ENCODE measurements at regions not wholly inside any gene's neighbourhood (a gene's known extent, or its start where the extent isn't known, plus 50 kb on each side); places are given as distances from the start of the nearest gene placed in this dataset.
"Not testable (repeated sequence)": the region's sequence is repeated elsewhere in the genome, so short reads cannot be mapped to it uniquely, and the experiment has no call there.

GRCh38 chr4:123176605-123177004 is 220.0 kb upstream of the SPRY1 start:
- DNase-seq (ENCODE audit: low spot score): no peak
- no peaks in the 10 kb centered on the region for H3K36me3 ChIP-seq (ENCODE audit: insufficient read depth, low read length, poor library complexity, severe bottlenecking)
- TF ChIP-seq EZH2 (IDR thresholded peaks at IDR 0.05; ENCODE audit: borderline replicate concordance, low read depth, low read length, poor library complexity, severe bottlenecking) (no peak), CTCF (conservative IDR thresholded peaks at IDR 0.05; ENCODE audit: low read depth, low read length) (no peak)
- no TSS peak for BruUV-seq (replicated peaks)
- no peak overlapping the region for H3K27ac ChIP-seq (ENCODE audit: low read depth, low read length, poor library complexity, severe bottlenecking)
- H3K4me3 ChIP-seq (ENCODE audit: low read depth, low read length, poor library complexity, severe bottlenecking): no peak overlapping the region
- H3K9me3 ChIP-seq (ENCODE audit: low read depth, low read length, poor library complexity, severe bottlenecking): no peaks in the 10 kb centered on the region
- CTCF ChIA-PET: no interaction called here
- H3K27me3 ChIP-seq (replicated peaks; ENCODE audit: insufficient read depth, low read depth, low read length, poor library complexity): no peaks in the 10 kb centered on the region
- POLR2A ChIA-PET (ENCODE audit: low non-redundant PET): no interaction called here
- intact Hi-C loops (cut with micrococcal nuclease; ENCODE audit: unreplicated experiment): no loop called here
- peaks cover 3% of the 10 kb centered on the region for H3K4me1 ChIP-seq (ENCODE audit: insufficient read depth, low read length, poor library complexity, severe bottlenecking)

GRCh38 chr4:123182289-123182688 is 214.3 kb upstream of the SPRY1 start:
- TF ChIP-seq CTCF (conservative IDR thresholded peaks at IDR 0.05; ENCODE audit: low read depth, low read length) (no peak), EZH2 (IDR thresholded peaks at IDR 0.05; ENCODE audit: borderline replicate concordance, low read depth, low read length, poor library complexity, severe bottlenecking) (no peak)
- Histone ChIP-seq H3K27me3 (replicated peaks; ENCODE audit: insufficient read depth, low read depth, low read length, poor library complexity) (no peaks in the 10 kb centered on the region), H3K27ac (ENCODE audit: low read depth, low read length, poor library complexity, severe bottlenecking) (no peak overlapping the region), H3K4me3 (ENCODE audit: low read depth, low read length, poor library complexity, severe bottlenecking) (no peak overlapping the region), H3K36me3 (ENCODE audit: insufficient read depth, low read length, poor library complexity, severe bottlenecking) (no peaks in the 10 kb centered on the region), H3K4me1 (ENCODE audit: insufficient read depth, low read length, poor library complexity, severe bottlenecking) (peaks cover 3% of the 10 kb centered on the region), H3K9me3 (ENCODE audit: low read depth, low read length, poor library complexity, severe bottlenecking) (no peaks in the 10 kb centered on the region)
- POLR2A ChIA-PET (ENCODE audit: low non-redundant PET): interaction anchor here (0.6 kb wide), 1 partner anchor 27 kb away, joined by 3 read pairs; no protein-coding TSS in a partner anchor
- CTCF ChIA-PET: no interaction called here
- intact Hi-C loops (cut with micrococcal nuclease; ENCODE audit: unreplicated experiment): no loop called here
- DNase-seq (ENCODE audit: low spot score): no peak
- no TSS peak for BruUV-seq (replicated peaks)

DNA sequence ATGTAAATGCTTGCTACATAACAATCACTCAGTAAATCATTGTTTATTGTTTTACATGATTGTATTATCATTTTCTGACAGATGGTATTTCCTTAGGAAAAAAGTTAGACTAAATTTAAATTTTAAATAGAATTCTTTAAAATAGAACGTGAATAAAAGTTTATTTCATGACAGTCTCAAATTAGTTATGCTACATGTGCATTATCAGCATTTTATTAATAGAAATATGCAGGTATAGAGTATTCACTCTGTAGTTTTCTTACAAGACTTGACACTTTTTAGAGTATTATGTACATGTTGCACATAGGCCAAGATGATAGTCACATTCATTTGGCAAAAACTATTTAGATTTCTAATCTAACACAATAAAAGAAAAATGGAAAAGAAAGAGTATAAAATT is 213.3 kb upstream of the SPRY1 start:
- no peaks in the 10 kb centered on the region for H3K27me3 ChIP-seq (replicated peaks; ENCODE audit: insufficient read depth, low read depth, low read length, poor library complexity)
- ChIA-PET POLR2A (ENCODE audit: low non-redundant PET) (interaction anchor here (0.7 kb wide), 1 partner anchor 18 kb away, joined by 3 read pairs; no protein-coding TSS in a partner anchor), CTCF (no interaction called here)
- no peak overlapping the region for H3K27ac ChIP-seq (ENCODE audit: low read depth, low read length, poor library complexity, severe bottlenecking)
- H3K36me3 ChIP-seq (ENCODE audit: insufficient read depth, low read length, poor library complexity, severe bottlenecking): no peaks in the 10 kb centered on the region
- H3K4me3 ChIP-seq (ENCODE audit: low read depth, low read length, poor library complexity, severe bottlenecking): no peak overlapping the region
- H3K9me3 ChIP-seq (ENCODE audit: low read depth, low read length, poor library complexity, severe bottlenecking): no peaks in the 10 kb centered on the region
- intact Hi-C loops (cut with micrococcal nuclease; ENCODE audit: unreplicated experiment): no loop called here
- TF ChIP-seq CTCF (conservative IDR thresholded peaks at IDR 0.05; ENCODE audit: low read depth, low read length): no peak
- TF ChIP-seq EZH2 (IDR thresholded peaks at IDR 0.05; ENCODE audit: borderline replicate concordance, low read depth, low read length, poor library complexity, severe bottlenecking): no peak
- H3K4me1 ChIP-seq (ENCODE audit: insufficient read depth, low read length, poor library complexity, severe bottlenecking): peaks cover 3% of the 10 kb centered on the region
- no TSS peak for BruUV-seq (replicated peaks)
- no peak for DNase-seq (ENCODE audit: low spot score)

DNA sequence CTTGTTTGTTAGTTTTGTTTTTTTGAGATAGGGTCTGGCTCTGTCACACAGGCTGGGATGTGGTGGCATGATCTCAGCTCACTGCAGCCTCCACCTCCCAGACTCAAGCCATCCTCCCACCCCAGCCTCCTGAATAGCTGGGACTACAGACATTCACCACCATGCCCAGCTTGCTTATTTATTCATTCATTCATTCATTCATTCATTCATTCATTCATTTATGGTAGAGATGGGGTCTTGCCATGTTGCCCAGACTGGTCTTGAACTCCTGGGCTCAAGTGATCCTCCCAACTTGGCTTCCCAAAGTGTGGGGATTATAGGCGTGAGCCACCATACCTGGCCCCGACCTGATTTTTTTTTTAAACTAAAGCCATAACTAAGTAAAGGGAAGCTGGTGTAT is 212.8 kb upstream of the SPRY1 start:
- BruUV-seq (replicated peaks); H3K4me3 ChIP-seq (ENCODE audit: low read depth, low read length, poor library complexity, severe bottlenecking); H3K27me3 ChIP-seq (replicated peaks; ENCODE audit: insufficient read depth, low read depth, low read length, poor library complexity); intact Hi-C loops (cut with micrococcal nuclease; ENCODE audit: unreplicated experiment); H3K27ac ChIP-seq (ENCODE audit: low read depth, low read length, poor library complexity, severe bottlenecking); H3K4me1 ChIP-seq (ENCODE audit: insufficient read depth, low read length, poor library complexity, severe bottlenecking); H3K36me3 ChIP-seq (ENCODE audit: insufficient read depth, low read length, poor library complexity, severe bottlenecking); DNase-seq (ENCODE audit: low spot score); H3K9me3 ChIP-seq (ENCODE audit: low read depth, low read length, poor library complexity, severe bottlenecking); CTCF ChIA-PET: not testable (repeated sequence)
- POLR2A ChIA-PET (ENCODE audit: low non-redundant PET): interaction anchor here (0.7 kb wide), 1 partner anchor 18 kb away, joined by 3 read pairs; no protein-coding TSS in a partner anchor

Measured in A673 (cell line).